ENCODE measurements at regions not wholly inside any gene's neighbourhood (a gene's known extent, or its start where the extent isn't known, plus 50 kb on each side); places are given as distances from the start of the nearest gene placed in this dataset.

GRCh38 chr9:95385521-95385920, 68.0 kb upstream of the FANCC start:
- no peak for TF ChIP-seq POLR2A (IDR thresholded peaks at IDR 0.05; ENCODE audit: low read depth, low read length)
- TF ChIP-seq RFX5 (IDR thresholded peaks at IDR 0.05; ENCODE audit: low read depth, low read length), result no peak
- no peak for TF ChIP-seq CTCF (conservative IDR thresholded peaks at IDR 0.05; ENCODE audit: low read depth, low read length)
- no peak for TF ChIP-seq SMC3 (IDR thresholded peaks at IDR 0.05; ENCODE audit: low read depth, low read length)
- no peak for TF ChIP-seq FOS (IDR thresholded peaks at IDR 0.05; ENCODE audit: low read depth, low read length)
- TF ChIP-seq CHD1 (IDR thresholded peaks at IDR 0.05; ENCODE audit: low read depth, low read length), result no peak
